GM12891 (cell line): ENCODE measurements at regions not wholly inside any gene's neighbourhood (a gene's known extent, or its start where the extent isn't known, plus 50 kb on each side); places are given as distances from the start of the nearest gene placed in this dataset.

Experiments
- PAX5 ChIP-seq: IDR thresholded peaks from 2 replicates; pipeline ENCODE4 v1.6.1; 2011; ENCODE audit warnings: low read length, moderate library complexity, mild to moderate bottlenecking; ENCODE audit not compliant: insufficient read depth, severe bottlenecking
- POLR2A ChIP-seq: IDR thresholded peaks from 2 replicates; pipeline ENCODE4 v1.6.1; 2011; ENCODE audit warnings: low read depth, low read length, control low read depth
- POLR2AphosphoS5 ChIP-seq: IDR thresholded peaks from 2 replicates; pipeline ENCODE4 v1.6.1; 2011; ENCODE audit warnings: low read depth, low read length, control low read depth
- SPI1 ChIP-seq: IDR thresholded peaks from 2 replicates; pipeline ENCODE4 v1.6.1; 2011; ENCODE audit warnings: low read depth, low read length, control low read depth
- TAF1 ChIP-seq: IDR thresholded peaks from 2 replicates; pipeline ENCODE4 v1.6.1; 2011; ENCODE audit warnings: low read depth, low read length, control low read depth

- TF ChIP-seq POLR2AphosphoS5 (no peak), POLR2A (no peak), TAF1 (no peak), SPI1 (no peak), PAX5 (no peak)
Observed at GRCh38 chr10:44199991-44200655, 184.8 kb downstream of the CXCL12 start.
